Caco-2 (cell line): ENCODE measurements at regions not wholly inside any gene's neighbourhood (a gene's known extent, or its start where the extent isn't known, plus 50 kb on each side); places are given as distances from the start of the nearest gene placed in this dataset.
"Not testable (repeated sequence)": the region's sequence is repeated elsewhere in the genome, so short reads cannot be mapped to it uniquely, and the experiment has no call there.

Experiments
- BruUV-seq: library from RNA; stranded (reverse); fragments of 400-500 nt; replicated peaks from 2 replicates; lab custom pipeline; 2021; lab: Mats Ljungman, UMichigan
- CTCF ChIA-PET: fragments of 300-600 bp; sonication (Branson Sonifier 250); formaldehyde crosslinking; loops from one replicate; lab custom pipeline; 2022; ENCODE audit warnings: antibody characterized with exemption; lab: Charles Lee
- POLR2A ChIA-PET: fragments of 300-600 bp; sonication (Branson Sonifier 250); formaldehyde crosslinking; loops from one replicate; lab custom pipeline; 2022; ENCODE audit warnings: antibody characterized with exemption; lab: Charles Lee
- DNase-seq, 2 experiments: peaks; one replicate each; pipeline versions ENCODE4 v3.0.0 to v3.0.0-alpha.2; 2020 to 2022
- H3K27me3 ChIP-seq: replicated peaks from 2 replicates; pipeline ENCODE4 v1.6.0; 2011; ENCODE audit warnings: low read length; ENCODE audit not compliant: control insufficient read depth, insufficient read depth
- H3K36me3 ChIP-seq: 2 replicates; pipeline ENCODE4 v1.5.1; 2011; ENCODE audit warnings: low read length; ENCODE audit not compliant: control insufficient read depth, insufficient read depth
- H3K4me1 ChIP-seq: fragments of 250-450 bp; sonication (Bioruptor Pico); 2 replicates; pipeline ENCODE4 v1.5.1; 2020; ENCODE audit warnings: mild to moderate bottlenecking
- H3K4me3 ChIP-seq: 2 replicates; pipeline ENCODE4 v1.5.1; 2011; ENCODE audit warnings: low read depth, mild to moderate bottlenecking, control low read depth, low read length
- H3K9me3 ChIP-seq: fragments of 250-450 bp; sonication (Bioruptor Pico); 2 replicates; pipeline ENCODE4 v1.5.1; 2020; ENCODE audit warnings: mild to moderate bottlenecking, moderate library complexity
- H3K27ac Mint-ChIP-seq: one replicate; pipeline ENCODE4 v1.8.0; 2022; ENCODE audit warnings: mixed read lengths; ENCODE audit not compliant: unreplicated experiment
- H3K27me3 Mint-ChIP-seq: one replicate; pipeline ENCODE4 v1.8.0; 2022; ENCODE audit warnings: mixed read lengths; ENCODE audit not compliant: insufficient read depth, unreplicated experiment
- H3K36me3 Mint-ChIP-seq: one replicate; pipeline ENCODE4 v1.8.0; 2022; ENCODE audit warnings: mild to moderate bottlenecking, mixed read lengths; ENCODE audit not compliant: insufficient read depth, unreplicated experiment
- H3K4me1 Mint-ChIP-seq: one replicate; pipeline ENCODE4 v1.8.0; 2022; ENCODE audit warnings: low read depth, mixed read lengths; ENCODE audit not compliant: unreplicated experiment
- H3K4me3 Mint-ChIP-seq: one replicate; pipeline ENCODE4 v1.8.0; 2022; ENCODE audit warnings: mild to moderate bottlenecking, moderate library complexity, mixed read lengths; ENCODE audit not compliant: unreplicated experiment
- H3K9me3 Mint-ChIP-seq: one replicate; pipeline ENCODE4 v1.8.0; 2022; ENCODE audit warnings: mixed read lengths; ENCODE audit not compliant: unreplicated experiment
- intact Hi-C: fragments of 100-400 bp; cut with micrococcal nuclease; formaldehyde crosslinking; loops from one replicate; pipeline ENCODE4 v1.10.0; 2022; ENCODE audit not compliant: unreplicated experiment

DNA sequence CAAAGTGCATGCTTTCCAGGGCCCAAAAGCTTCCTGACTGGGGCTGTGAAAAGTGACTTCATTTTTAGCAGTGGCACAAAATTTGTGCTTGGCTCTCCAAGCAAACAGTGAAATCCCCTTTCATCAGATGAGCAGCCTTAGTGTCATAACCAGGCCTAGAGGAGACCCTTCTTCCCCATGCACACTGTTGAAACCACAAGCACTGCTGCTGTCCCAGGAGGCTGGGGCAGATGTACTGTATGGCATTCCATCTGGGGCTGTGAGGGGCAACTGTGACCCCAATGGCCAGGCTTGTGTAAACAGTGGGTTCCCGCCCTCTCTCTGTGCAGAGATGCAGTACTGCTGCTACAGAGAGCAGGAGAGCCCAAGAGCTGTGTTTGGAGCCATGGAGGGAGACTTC is 184.1 kb downstream of the SPIN4 start:
- CTCF ChIA-PET, intact Hi-C loops, POLR2A ChIA-PET, H3K4me3 Mint-ChIP-seq, H3K4me1 ChIP-seq, H3K4me1 Mint-ChIP-seq, H3K9me3 Mint-ChIP-seq, BruUV-seq, H3K4me3 ChIP-seq, H3K27ac Mint-ChIP-seq, DNase-seq, H3K36me3 Mint-ChIP-seq, H3K27me3 Mint-ChIP-seq, H3K9me3 ChIP-seq, H3K36me3 ChIP-seq, H3K27me3 ChIP-seq: not testable (repeated sequence)

DNA sequence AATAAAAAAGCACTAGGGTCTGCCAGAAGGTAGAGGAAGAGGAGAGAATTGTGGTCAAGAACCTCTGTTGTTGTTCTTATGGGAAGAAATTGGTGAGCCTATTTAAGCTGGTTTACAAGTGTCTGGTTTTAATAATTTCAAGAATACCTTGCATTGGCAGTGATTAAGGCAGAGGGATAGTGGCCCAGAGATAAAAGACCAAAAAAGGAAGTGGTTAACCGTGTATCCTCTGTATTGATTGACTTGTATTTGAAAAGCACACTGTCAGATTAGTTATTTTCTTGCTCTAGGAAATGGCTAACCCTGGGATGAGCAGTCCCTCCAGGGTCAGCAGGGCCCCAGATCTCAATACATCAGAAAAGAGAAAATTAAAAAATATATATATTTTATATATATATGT is 190.1 kb downstream of the SPIN4 start:
- H3K27me3 Mint-ChIP-seq, DNase-seq, intact Hi-C loops, H3K36me3 ChIP-seq, POLR2A ChIA-PET, H3K4me3 ChIP-seq, H3K27ac Mint-ChIP-seq, H3K4me1 Mint-ChIP-seq, H3K4me1 ChIP-seq, BruUV-seq, H3K9me3 ChIP-seq, H3K27me3 ChIP-seq, H3K9me3 Mint-ChIP-seq, CTCF ChIA-PET, H3K4me3 Mint-ChIP-seq, H3K36me3 Mint-ChIP-seq: not testable (repeated sequence)

DNA sequence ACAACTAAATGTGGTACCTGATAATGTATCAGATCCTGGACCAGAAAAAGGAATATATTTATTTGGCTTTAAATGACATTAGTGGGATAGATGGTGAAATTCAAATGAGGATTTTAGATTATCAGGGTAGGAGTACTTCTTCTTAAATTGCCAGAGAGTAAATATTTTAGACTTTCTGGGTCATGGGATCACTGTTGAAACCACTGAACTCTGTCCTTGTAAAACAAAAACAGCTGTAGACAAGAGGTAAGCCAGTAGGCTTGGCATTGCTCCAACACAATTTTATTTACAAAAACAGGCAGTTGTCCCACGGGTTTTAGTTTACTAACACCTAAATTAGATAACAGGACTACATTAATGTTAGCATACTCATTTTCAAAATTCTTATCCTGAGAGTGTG is 190.8 kb downstream of the SPIN4 start:
- H3K36me3 ChIP-seq, BruUV-seq, H3K9me3 ChIP-seq, H3K9me3 Mint-ChIP-seq, H3K4me1 Mint-ChIP-seq, H3K27me3 Mint-ChIP-seq, intact Hi-C loops, H3K27ac Mint-ChIP-seq, POLR2A ChIA-PET, H3K4me3 ChIP-seq, H3K36me3 Mint-ChIP-seq, CTCF ChIA-PET, H3K27me3 ChIP-seq, H3K4me1 ChIP-seq, H3K4me3 Mint-ChIP-seq, DNase-seq: not testable (repeated sequence)

DNA sequence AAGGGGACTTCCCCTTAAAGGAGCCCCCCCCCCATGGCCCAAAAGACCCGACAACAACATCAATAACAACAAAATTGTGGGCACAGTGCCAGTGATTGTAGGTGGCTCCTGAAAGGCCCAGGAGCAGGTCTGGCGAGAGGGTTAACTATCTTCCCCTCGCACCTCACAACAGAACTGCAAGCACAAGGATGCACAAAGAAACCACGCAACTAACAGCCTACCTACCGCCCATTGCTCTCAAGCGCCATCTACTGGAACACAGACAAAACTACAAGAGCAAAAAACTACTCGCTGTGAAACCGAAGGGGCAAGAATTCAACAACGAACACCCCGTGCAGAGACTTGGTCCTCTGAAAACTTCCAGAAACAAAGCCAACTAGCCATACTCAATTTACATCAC is 205.6 kb downstream of the SPIN4 start:
- POLR2A ChIA-PET, H3K4me3 Mint-ChIP-seq, H3K36me3 Mint-ChIP-seq, H3K4me1 Mint-ChIP-seq, H3K9me3 Mint-ChIP-seq, H3K27ac Mint-ChIP-seq, H3K36me3 ChIP-seq, H3K27me3 Mint-ChIP-seq, DNase-seq, H3K9me3 ChIP-seq, H3K27me3 ChIP-seq, intact Hi-C loops, H3K4me1 ChIP-seq, CTCF ChIA-PET, BruUV-seq, H3K4me3 ChIP-seq: not testable (repeated sequence)

DNA sequence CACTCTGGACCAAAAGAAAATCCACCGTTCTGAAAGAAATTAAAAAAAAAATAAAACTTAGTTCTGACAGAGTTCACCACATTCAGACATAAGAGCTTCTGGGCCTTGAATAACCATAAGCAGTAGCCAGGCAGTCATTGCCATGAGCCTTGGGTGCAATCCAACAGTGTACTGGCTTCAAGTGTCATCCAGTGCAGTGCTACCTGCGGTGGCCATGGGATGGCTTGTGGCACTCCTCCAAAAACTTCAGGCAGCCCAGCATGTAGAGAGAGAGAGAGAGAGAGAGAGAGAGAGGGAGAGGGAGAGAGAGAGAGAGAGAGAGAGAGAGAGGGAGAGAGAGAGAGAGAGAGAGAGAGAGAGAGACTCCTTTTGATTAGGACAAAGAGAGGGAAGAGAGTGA is 208.5 kb downstream of the SPIN4 start:
- H3K4me1 Mint-ChIP-seq, H3K4me1 ChIP-seq, BruUV-seq, H3K4me3 ChIP-seq, H3K4me3 Mint-ChIP-seq, H3K27ac Mint-ChIP-seq, H3K9me3 ChIP-seq, DNase-seq, CTCF ChIA-PET, H3K36me3 ChIP-seq, POLR2A ChIA-PET, H3K36me3 Mint-ChIP-seq, H3K27me3 ChIP-seq, H3K27me3 Mint-ChIP-seq, intact Hi-C loops, H3K9me3 Mint-ChIP-seq: not testable (repeated sequence)

DNA sequence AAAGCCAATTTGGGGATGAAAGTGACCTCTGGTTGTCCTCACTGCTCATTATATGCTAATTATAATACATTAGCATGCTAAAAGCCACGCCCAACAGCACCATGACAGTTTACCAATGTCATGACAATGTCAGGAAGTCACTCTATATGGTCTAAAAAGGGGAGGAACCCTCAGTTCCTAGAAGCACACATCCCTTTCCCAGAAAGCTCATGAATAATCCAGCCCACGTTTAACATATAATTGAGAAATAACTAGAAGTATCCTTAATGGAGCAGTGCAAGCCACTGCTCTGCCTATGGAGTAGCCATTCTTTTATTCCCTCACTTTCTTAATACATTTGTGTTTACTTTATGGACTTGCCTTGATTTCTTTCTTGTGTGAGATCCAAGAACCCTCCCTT is 215.3 kb downstream of the SPIN4 start:
- CTCF ChIA-PET, H3K27ac Mint-ChIP-seq, H3K27me3 Mint-ChIP-seq, H3K27me3 ChIP-seq, intact Hi-C loops, BruUV-seq, H3K9me3 ChIP-seq, H3K4me3 ChIP-seq, POLR2A ChIA-PET, H3K9me3 Mint-ChIP-seq, H3K36me3 ChIP-seq, H3K4me3 Mint-ChIP-seq, H3K4me1 ChIP-seq, DNase-seq, H3K4me1 Mint-ChIP-seq, H3K36me3 Mint-ChIP-seq: not testable (repeated sequence)
